T47D (cell line): ENCODE measurements at regions not wholly inside any gene's neighbourhood (a gene's known extent, or its start where the extent isn't known, plus 50 kb on each side); places are given as distances from the start of the nearest gene placed in this dataset.

Experiments used
- DNase-seq, 2 experiments: peaks; one replicate each; pipeline versions ENCODE4 v3.0.0 to v3.0.0-alpha.2; 2011 to 2012; ENCODE audit warnings: low read depth in 1 of 2, low spot score in 1 of 2
- JUND ChIP-seq: IDR thresholded peaks from 2 replicates; pipeline ENCODE4 v1.6.1; 2012; ENCODE audit warnings: low read depth
- in situ Hi-C: cut with HindIII; loops from 2 replicates; pipeline ENCODE4 v1.10.0; 2016; ENCODE audit warnings: low sequenced_read_pairs, low pct_unique_long_range_greater_than_20kb

DNA sequence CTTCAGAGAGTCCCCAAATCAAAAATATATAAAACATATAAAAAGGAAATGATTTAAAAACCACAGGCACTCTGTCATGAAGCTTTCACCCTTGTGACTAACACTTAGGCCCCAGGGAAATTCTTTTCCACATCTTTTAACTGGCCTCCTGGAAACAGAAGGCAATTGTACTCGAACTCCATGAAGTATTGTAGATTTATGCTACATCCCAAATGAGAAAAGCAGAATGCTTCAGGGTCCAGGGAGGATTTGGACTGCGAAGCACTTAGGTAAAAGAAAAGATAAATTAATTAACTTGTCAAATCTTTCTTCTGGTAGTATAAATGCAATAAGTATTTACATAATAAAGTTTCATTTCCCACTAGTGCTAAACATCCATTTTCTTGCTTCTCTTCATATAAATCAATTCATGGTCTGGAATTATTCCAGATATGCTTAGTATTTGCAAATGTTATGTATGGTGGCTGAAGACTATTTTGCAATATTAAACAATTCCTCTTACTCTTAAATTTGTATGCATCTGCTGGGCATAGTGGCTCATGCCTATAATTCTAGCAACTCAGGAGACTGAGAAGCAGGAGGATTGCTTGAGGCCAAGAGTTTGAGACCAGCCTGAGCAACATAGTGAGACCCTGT, 64.9 kb upstream of the ELL2 start:
- no peak for DNase-seq
- in situ Hi-C loops, result no loop called here
- TF ChIP-seq JUND, result no peak

DNA sequence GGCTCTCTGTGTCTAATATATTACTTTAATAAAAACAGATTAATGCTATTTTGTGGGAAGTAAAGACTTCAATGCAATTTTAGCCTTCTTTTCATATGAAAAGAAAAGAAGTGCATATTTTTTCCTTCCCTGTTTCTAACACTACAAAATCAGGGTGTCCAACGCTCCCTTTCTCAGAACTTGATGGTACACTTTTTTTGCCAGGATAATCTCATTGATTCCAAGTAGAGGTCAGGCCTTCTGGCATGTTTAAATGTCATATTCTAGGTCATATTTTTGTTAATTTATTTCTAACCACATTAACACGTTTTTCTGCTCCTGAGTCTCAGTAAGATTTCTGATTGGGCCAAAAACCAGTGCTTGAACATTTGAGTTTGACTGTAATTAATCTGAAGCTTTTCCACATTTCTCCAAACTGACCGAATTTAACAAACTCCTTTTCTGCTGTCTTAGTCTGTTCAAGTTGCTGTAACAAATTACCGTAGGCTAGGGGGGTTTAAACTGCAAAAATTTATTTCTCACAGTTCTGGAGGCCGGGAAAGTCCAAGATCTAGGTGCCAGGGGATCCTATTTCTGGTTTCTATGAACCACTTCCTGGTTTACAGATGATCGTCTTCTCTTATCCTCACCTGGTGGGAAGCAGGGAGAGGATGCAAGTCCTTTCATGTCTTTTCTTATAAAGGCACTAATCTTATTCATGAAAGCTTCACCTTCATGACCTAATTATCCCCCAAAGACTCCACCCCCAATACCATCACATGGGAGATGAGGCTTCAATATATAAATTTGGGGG, 63.2 kb upstream of the ELL2 start:
- peak in 1 of 2 experiments; percentile 16 for DNase-seq
- TF ChIP-seq JUND, result no peak
- in situ Hi-C loops, result no loop called here

GRCh38 chr5:96023518-96023917, 61.9 kb upstream of the ELL2 start:
- no peak for DNase-seq
- no peak for TF ChIP-seq JUND
- in situ Hi-C loops, result no loop called here

DNA sequence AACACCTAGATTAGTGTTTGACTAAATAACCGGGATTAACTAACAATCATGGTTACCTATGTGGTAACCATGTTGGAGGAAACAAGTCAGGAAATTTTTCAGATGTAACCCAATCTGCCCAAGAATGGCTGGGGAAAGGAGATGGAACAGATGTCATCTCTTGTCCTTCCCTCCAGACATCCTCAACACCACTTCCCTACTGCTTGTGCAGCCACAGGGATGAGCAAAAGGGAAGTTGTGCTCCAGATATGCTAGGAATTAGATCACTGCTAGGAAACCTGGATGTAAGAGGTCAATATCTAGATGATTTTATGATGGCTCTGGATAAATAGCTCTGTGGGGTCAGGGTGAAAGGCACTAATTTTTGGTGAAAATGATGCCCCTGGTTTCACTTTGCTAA, 61.3 kb upstream of the ELL2 start:
- no peak for TF ChIP-seq JUND
- in situ Hi-C loops, result no loop called here
- no peak for DNase-seq

GRCh38 chr5:96017951-96018350, 56.3 kb upstream of the ELL2 start:
- in situ Hi-C loops, result no loop called here
- peak in 1 of 2 experiments; percentile 38 for DNase-seq

GRCh38 chr5:96016216-96016615, 54.6 kb upstream of the ELL2 start:
- no peak for DNase-seq
- TF ChIP-seq JUND, result no peak
- in situ Hi-C loops, result no loop called here

More at GRCh38 chr5:96017951-96018350, 56.3 kb upstream of the ELL2 start:
- peak; percentile 44 for TF ChIP-seq JUND

- no peak for DNase-seq
- TF ChIP-seq JUND, result no peak
- in situ Hi-C loops, result no loop called here
These were observed 54.1 kb upstream of the ELL2 start for GRCh38 chr5:96015709-96016108.

- DNase-seq, result no peak
- no peak for TF ChIP-seq JUND
- in situ Hi-C loops, result no loop called here
These were observed 52.7 kb upstream of the ELL2 start for GRCh38 chr5:96014395-96014794.

- TF ChIP-seq JUND, result no peak
- DNase-seq, result no peak
- in situ Hi-C loops, result no loop called here
These were observed 51.6 kb upstream of the ELL2 start for GRCh38 chr5:96013254-96013653.

DNA sequence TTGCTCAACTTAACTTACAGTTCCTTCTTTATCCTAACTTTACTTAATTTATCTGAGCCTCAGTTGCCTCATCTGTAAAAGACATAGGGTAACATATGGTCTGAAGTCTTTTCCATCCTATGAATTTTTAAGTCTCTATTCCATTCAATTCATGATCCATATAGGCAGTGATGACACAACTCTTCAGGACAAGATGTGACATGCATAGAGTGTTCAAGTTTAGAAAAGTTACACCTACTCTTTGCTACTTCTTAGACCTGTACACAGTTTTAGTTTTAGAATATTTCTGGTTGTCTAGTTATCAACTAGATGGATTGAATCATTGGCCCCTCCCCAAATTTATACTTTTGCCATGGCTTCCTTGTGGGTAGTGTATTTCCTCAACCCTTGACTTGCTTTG, 50.7 kb upstream of the ELL2 start:
- in situ Hi-C loops, result no loop called here
- TF ChIP-seq JUND, result no peak
- no peak for DNase-seq
